ENCODE measurements at regions not wholly inside any gene's neighbourhood (a gene's known extent, or its start where the extent isn't known, plus 50 kb on each side); places are given as distances from the start of the nearest gene placed in this dataset.

- no peak for TF ChIP-seq TCF12 (IDR thresholded peaks at IDR 0.05)
- no peak for TF ChIP-seq TCF12 (CRISPR knock-in tag; IDR thresholded peaks at IDR 0.05)
- no peak for TF ChIP-seq KLF6 (CRISPR knock-in tag; IDR thresholded peaks at IDR 0.05)
- no peak for TF ChIP-seq CHCHD3 (CRISPR knock-in tag; IDR thresholded peaks at IDR 0.05)
- no peak for TF ChIP-seq ZFP36L2 (CRISPR knock-in tag; IDR thresholded peaks at IDR 0.05)
- TF ChIP-seq POLR2AphosphoS2 (IDR thresholded peaks at IDR 0.05; ENCODE audit: low read depth, low read length), result no peak
- TF ChIP-seq CBX1 (IDR thresholded peaks at IDR 0.05; ENCODE audit: low read depth), result no peak
- no peak for TF ChIP-seq ZNF724P (CRISPR knock-in tag; IDR thresholded peaks at IDR 0.05; ENCODE audit: borderline replicate concordance)
- no peak for TF ChIP-seq CEBPZ (IDR thresholded peaks at IDR 0.05; ENCODE audit: low read length)
Measured at GRCh38 chr1:96361271-96361856, 360.2 kb upstream of the PTBP2 start (continued).

DNA sequence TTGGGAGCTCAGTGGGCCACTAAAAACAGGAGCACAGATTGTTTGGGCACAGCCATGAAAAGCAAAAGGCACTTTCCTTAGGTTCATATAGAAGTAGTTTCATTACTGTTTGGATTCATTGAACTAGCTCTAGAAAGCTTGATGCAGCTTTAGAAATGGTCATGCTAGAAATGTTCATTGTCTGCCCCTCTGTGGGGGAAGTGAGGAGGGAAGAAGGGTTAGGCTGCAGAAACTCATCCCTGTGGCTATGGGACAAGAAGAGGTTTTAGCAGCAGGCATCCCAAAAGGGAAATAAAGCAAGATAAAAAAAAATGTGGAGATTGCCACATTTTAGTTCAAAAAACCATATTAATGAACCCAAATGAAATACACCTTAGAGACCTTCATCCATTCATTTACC lies 359.6 kb upstream of the PTBP2 start:
- ATAC-seq, result no peak
- H3K4me1 ChIP-seq (ENCODE audit: insufficient read depth, low read length), result no peaks in the 10 kb centered on the region
- H3K79me2 ChIP-seq (ENCODE audit: insufficient read depth, low read length), result no peaks in the 10 kb centered on the region
- intact Hi-C loops (cut with micrococcal nuclease; ENCODE audit: unreplicated experiment) (no loop called here), in situ Hi-C loops (cut with HindIII; ENCODE audit: extremely low pct_ligation_motif_present, low pct_unique_long_range_greater_than_20kb) (no loop called here)
- BruUV-seq (replicated peaks), result no TSS peak
- POLR2A ChIA-PET, result no interaction called here
- no peak for FAIRE-seq
- no peaks in the 10 kb centered on the region for H3K9me3 ChIP-seq (ENCODE audit: low read length)
- H3K27me3 ChIP-seq (ENCODE audit: control insufficient read depth in 1 of 2, insufficient read depth in 2 of 2, low read length in 2 of 2), result no peaks in the 10 kb centered on the region; a peak in 1 of 5 replicates
- DNase-seq (ENCODE audit: low spot score), result no peak
- no peak overlapping the region for H3K4me2 ChIP-seq (ENCODE audit: low read depth, low read length)
- no peak overlapping the region for H3K9ac ChIP-seq (ENCODE audit: insufficient read depth, low read depth, low read length)
- H4K20me1 ChIP-seq (ENCODE audit: insufficient read depth, low read length), result no peaks in the 10 kb centered on the region
- no peak overlapping the region for H2AFZ ChIP-seq (ENCODE audit: low read length)
- H3K27ac ChIP-seq (ENCODE audit: extremely low read length, insufficient read depth, low read length), result no peak overlapping the region
- CTCF ChIA-PET (ENCODE audit: low intra/inter-chr PET ratio, low total read pairs), result no interaction called here
- H3K4me3 ChIP-seq (replicated peaks in 1 of 3; ENCODE audit: insufficient read depth in 1 of 3, low read depth in 2 of 3, low read length in 3 of 3), result no peak overlapping the region
- no peaks in the 10 kb centered on the region for H3K36me3 ChIP-seq (replicated peaks in 1 of 2; ENCODE audit: control insufficient read depth in 1 of 2, insufficient read depth in 2 of 2, low read length in 2 of 2)
- TF ChIP-seq ELF1 (CRISPR knock-in tag; IDR thresholded peaks at IDR 0.05), result no peak
- no peak for TF ChIP-seq TAF1 (CRISPR knock-in tag; IDR thresholded peaks at IDR 0.05)
- TF ChIP-seq MEIS1 (CRISPR knock-in tag; IDR thresholded peaks at IDR 0.05; ENCODE audit: borderline replicate concordance), result no peak
- no peak for TF ChIP-seq NFKB2 (CRISPR knock-in tag; IDR thresholded peaks at IDR 0.05; ENCODE audit: borderline replicate concordance)
- no peak for TF ChIP-seq MEIS2 (CRISPR knock-in tag; IDR thresholded peaks at IDR 0.05)
- TF ChIP-seq RBM22 (optimal IDR thresholded peaks at IDR 0.05; ENCODE audit: low read length), result no peak
- no peak for TF ChIP-seq ISL2 (CRISPR knock-in tag; IDR thresholded peaks at IDR 0.05)
- TF ChIP-seq, protein P1, sequence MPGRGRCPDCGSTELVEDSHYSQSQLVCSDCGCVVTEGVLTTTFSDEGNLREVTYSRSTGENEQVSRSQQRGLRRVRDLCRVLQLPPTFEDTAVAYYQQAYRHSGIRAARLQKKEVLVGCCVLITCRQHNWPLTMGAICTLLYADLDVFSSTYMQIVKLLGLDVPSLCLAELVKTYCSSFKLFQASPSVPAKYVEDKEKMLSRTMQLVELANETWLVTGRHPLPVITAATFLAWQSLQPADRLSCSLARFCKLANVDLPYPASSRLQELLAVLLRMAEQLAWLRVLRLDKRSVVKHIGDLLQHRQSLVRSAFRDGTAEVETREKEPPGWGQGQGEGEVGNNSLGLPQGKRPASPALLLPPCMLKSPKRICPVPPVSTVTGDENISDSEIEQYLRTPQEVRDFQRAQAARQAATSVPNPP (CRISPR knock-in tag; IDR thresholded peaks at IDR 0.05), result no peak
- no peak for TF ChIP-seq ZNF20 (CRISPR knock-in tag; IDR thresholded peaks at IDR 0.05)
- no peak for TF ChIP-seq NR2F6 (IDR thresholded peaks at IDR 0.05)
- TF ChIP-seq NR2F6 (CRISPR knock-in tag; IDR thresholded peaks at IDR 0.05), result no peak
- no peak for TF ChIP-seq ZXDC (CRISPR knock-in tag; IDR thresholded peaks at IDR 0.05)
